ENCODE measurements at regions not wholly inside any gene's neighbourhood (a gene's known extent, or its start where the extent isn't known, plus 50 kb on each side); places are given as distances from the start of the nearest gene placed in this dataset.

DNA sequence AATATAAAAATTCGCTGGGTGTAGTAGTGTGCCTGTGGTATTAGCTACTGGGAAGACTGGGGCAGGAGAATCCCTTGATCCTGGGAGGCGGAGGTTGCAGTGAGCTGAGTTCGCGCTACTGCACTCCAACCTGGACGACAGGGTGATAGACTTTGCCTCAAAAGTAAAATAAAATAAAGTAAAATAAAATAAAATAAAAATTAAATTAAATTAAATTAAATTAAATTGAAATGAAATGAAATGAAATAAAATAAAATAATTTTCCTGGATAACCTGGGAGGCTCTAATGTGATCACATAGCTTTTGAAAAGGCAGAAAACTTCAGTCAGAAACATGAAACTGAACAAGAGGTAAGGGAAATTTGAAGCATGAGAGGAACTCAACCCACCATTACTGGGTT is 818.4 kb upstream of the ATXN7L3B start (continued):
- TF ChIP-seq, protein P1, sequence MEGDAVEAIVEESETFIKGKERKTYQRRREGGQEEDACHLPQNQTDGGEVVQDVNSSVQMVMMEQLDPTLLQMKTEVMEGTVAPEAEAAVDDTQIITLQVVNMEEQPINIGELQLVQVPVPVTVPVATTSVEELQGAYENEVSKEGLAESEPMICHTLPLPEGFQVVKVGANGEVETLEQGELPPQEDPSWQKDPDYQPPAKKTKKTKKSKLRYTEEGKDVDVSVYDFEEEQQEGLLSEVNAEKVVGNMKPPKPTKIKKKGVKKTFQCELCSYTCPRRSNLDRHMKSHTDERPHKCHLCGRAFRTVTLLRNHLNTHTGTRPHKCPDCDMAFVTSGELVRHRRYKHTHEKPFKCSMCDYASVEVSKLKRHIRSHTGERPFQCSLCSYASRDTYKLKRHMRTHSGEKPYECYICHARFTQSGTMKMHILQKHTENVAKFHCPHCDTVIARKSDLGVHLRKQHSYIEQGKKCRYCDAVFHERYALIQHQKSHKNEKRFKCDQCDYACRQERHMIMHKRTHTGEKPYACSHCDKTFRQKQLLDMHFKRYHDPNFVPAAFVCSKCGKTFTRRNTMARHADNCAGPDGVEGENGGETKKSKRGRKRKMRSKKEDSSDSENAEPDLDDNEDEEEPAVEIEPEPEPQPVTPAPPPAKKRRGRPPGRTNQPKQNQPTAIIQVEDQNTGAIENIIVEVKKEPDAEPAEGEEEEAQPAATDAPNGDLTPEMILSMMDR (conservative IDR thresholded peaks at IDR 0.05; ENCODE audit: low read depth in 2 of 2) = no peak
- TF ChIP-seq STAT1 (IDR thresholded peaks at IDR 0.05; ENCODE audit: unreplicated experiment) = no peak

- H3K36me3 Mint-ChIP-seq (ENCODE audit: low read depth) = no peaks in the 10 kb centered on the region
- Histone ChIP-seq H4K20me1 (replicated peaks; ENCODE audit: insufficient read depth) (no peaks in the 10 kb centered on the region), H3K27me3 (ENCODE audit: insufficient read depth) (no peaks in the 10 kb centered on the region), H3K27ac (ENCODE audit: low read depth) (no peak overlapping the region), H3K79me2 (replicated peaks; ENCODE audit: insufficient read depth) (no peaks in the 10 kb centered on the region), H3K9me2 (ENCODE audit: insufficient read depth) (no peaks in the 10 kb centered on the region), H3K4me2 (no peak overlapping the region), H3F3A (replicated peaks; ENCODE audit: low read depth) (no peaks in the 10 kb centered on the region), H3K36me3 (ENCODE audit: insufficient read depth) (no peaks in the 10 kb centered on the region), H2AFZ (no peak overlapping the region), H3K4me1 (ENCODE audit: insufficient read depth) (no peaks in the 10 kb centered on the region), H3K4me3 (no peak overlapping the region)
- ATAC-seq = no peak
- no peaks in the 10 kb centered on the region for H3K27me3 Mint-ChIP-seq (ENCODE audit: insufficient read depth, low read depth, poor library complexity)
- H3K9me3 Mint-ChIP-seq = no peaks in the 10 kb centered on the region
- no peak overlapping the region for H3K4me3 Mint-ChIP-seq
- H3K4me1 Mint-ChIP-seq = no peaks in the 10 kb centered on the region
- H3K27ac Mint-ChIP-seq = no peak overlapping the region
- TF ChIP-seq STAT1 (IDR thresholded peaks at IDR 0.05; ENCODE audit: unreplicated experiment) (no peak), ZNF462 (CRISPR knock-in tag; IDR thresholded peaks at IDR 0.05) (no peak), NANOG (IDR thresholded peaks at IDR 0.05; ENCODE audit: borderline replicate concordance) (no peak), REST (IDR thresholded peaks at IDR 0.05; ENCODE audit: unreplicated experiment) (no peak), ZNF114 (CRISPR knock-in tag; IDR thresholded peaks at IDR 0.05) (no peak), CREB1 (CRISPR knock-in tag; IDR thresholded peaks at IDR 0.05; ENCODE audit: low read depth) (no peak), EZH2phosphoT487 (IDR thresholded peaks at IDR 0.05; ENCODE audit: unreplicated experiment) (no peak), POLR2AphosphoS5 (IDR thresholded peaks at IDR 0.05; ENCODE audit: low read depth) (no peak)
- TF ChIP-seq, protein P1 (conservative IDR thresholded peaks at IDR 0.05; ENCODE audit: low read depth in 2 of 2) = no peak
- DNase-seq (ENCODE audit: low spot score) = no peak
Observed at GRCh38 chr12:73726881-73727280, 810.8 kb upstream of the ATXN7L3B start.

Measured in GM23338 (cell line).